WTC11 (cell line): ENCODE measurements at regions not wholly inside any gene's neighbourhood (a gene's known extent, or its start where the extent isn't known, plus 50 kb on each side); places are given as distances from the start of the nearest gene placed in this dataset.

Experiments
- ATAC-seq: fragments of 200-7000 bp; cut with Tn5 transposase; 2 replicates; pipeline ENCODE4 v1.10.0; 2021; ENCODE audit warnings: mild to moderate bottlenecking, moderate library complexity
- CTCF ChIA-PET: fragments of 300-600 bp; sonication (Branson Sonifier 250); formaldehyde crosslinking; loops from one replicate; lab custom pipeline; 2021; ENCODE audit warnings: antibody characterized with exemption; lab: Charles Lee
- POLR2A ChIA-PET: fragments of 350-600 bp; sonication (Branson Sonifier 250); formaldehyde crosslinking; loops from one replicate; lab custom pipeline; 2021; ENCODE audit warnings: antibody characterized with exemption; lab: Charles Lee
- DNase-seq: peaks from one replicate; pipeline ENCODE4 v3.0.0; 2021; ENCODE audit warnings: low spot score
- H3K27ac Mint-ChIP-seq: 2 replicates; pipeline ENCODE4 v1.8.0; 2021; ENCODE audit warnings: mixed read lengths
- H3K27me3 Mint-ChIP-seq: 2 replicates; pipeline ENCODE4 v1.8.0; 2021; ENCODE audit warnings: low read depth, mild to moderate bottlenecking, moderate library complexity, mixed read lengths
- H3K36me3 Mint-ChIP-seq: 2 replicates; pipeline ENCODE4 v1.8.0; 2021; ENCODE audit warnings: mixed read lengths
- H3K4me1 Mint-ChIP-seq: 2 replicates; pipeline ENCODE4 v1.8.0; 2022; ENCODE audit warnings: mixed read lengths
- H3K4me3 Mint-ChIP-seq: 2 replicates; pipeline ENCODE4 v1.8.0; 2021; ENCODE audit warnings: mild to moderate bottlenecking, moderate library complexity, mixed read lengths
- H3K9me3 Mint-ChIP-seq: 2 replicates; pipeline ENCODE4 v1.8.0; 2021; ENCODE audit warnings: mixed read lengths
- CREB1 ChIP-seq: sonication (generic); formaldehyde crosslinking; IDR thresholded peaks from 2 replicates; pipeline ENCODE4 v1.8.0; 2023; ENCODE audit warnings: mild to moderate bottlenecking, missing genetic modification reagents
- FOXK1 ChIP-seq: sonication (generic); formaldehyde crosslinking; IDR thresholded peaks from 2 replicates; pipeline ENCODE4 v1.8.0; 2022; ENCODE audit warnings: mild to moderate bottlenecking, moderate library complexity, missing genetic modification reagents
- GTF2I ChIP-seq: fragments of 250-450 bp; sonication (Bioruptor Pico); conservative IDR thresholded peaks from 2 replicates; pipeline ENCODE4 v1.4.0; 2021; ENCODE audit warnings: mild to moderate bottlenecking
- HMGA2 ChIP-seq: fragments of 250-450 bp; sonication (Bioruptor Pico); IDR thresholded peaks from 2 replicates; pipeline ENCODE4 v1.4.0; 2021; ENCODE audit warnings: mild to moderate bottlenecking, moderate library complexity
- JAZF1 ChIP-seq: fragments of 250-450 bp; sonication (Bioruptor Pico); IDR thresholded peaks from 2 replicates; pipeline ENCODE4 v1.9.0; 2021; ENCODE audit warnings: moderate library complexity, mild to moderate bottlenecking, inconsistent platforms
- TEAD4 ChIP-seq: sonication (generic); formaldehyde crosslinking; IDR thresholded peaks from 2 replicates; pipeline ENCODE4 v1.8.0; 2022; ENCODE audit warnings: mild to moderate bottlenecking, missing genetic modification reagents
- ZBTB21 ChIP-seq: sonication (generic); formaldehyde crosslinking; IDR thresholded peaks from 2 replicates; pipeline ENCODE4 v1.8.1; 2023; ENCODE audit warnings: mild to moderate bottlenecking, missing genetic modification reagents, borderline replicate concordance
- ZNF121 ChIP-seq: sonication (generic); formaldehyde crosslinking; IDR thresholded peaks from 2 replicates; pipeline ENCODE4 v1.8.0; 2023; ENCODE audit warnings: missing genetic modification reagents
- ZNF219 ChIP-seq: sonication (generic); formaldehyde crosslinking; IDR thresholded peaks from 2 replicates; pipeline ENCODE4 v1.8.0; 2023; ENCODE audit warnings: missing genetic modification reagents, mild to moderate bottlenecking, borderline replicate concordance
- ZNF263 ChIP-seq: sonication (generic); formaldehyde crosslinking; IDR thresholded peaks from 2 replicates; pipeline ENCODE4 v1.8.1; 2022; ENCODE audit warnings: low read depth, mild to moderate bottlenecking, moderate library complexity, missing genetic modification reagents
- ZNF396 ChIP-seq: fragments of 250-450 bp; sonication (Bioruptor Pico); IDR thresholded peaks from 2 replicates; pipeline ENCODE4 v1.8.0; 2021; ENCODE audit warnings: mild to moderate bottlenecking, moderate library complexity, borderline replicate concordance
- TF ChIP-seq, protein P1 (sequence below): sonication (generic); formaldehyde crosslinking; IDR thresholded peaks from 2 replicates; pipeline ENCODE4 v1.8.0; 2023; ENCODE audit warnings: missing genetic modification reagents, mild to moderate bottlenecking, borderline replicate concordance
- TF ChIP-seq, protein P2 (sequence below): fragments of 250-450 bp; sonication (Bioruptor Pico); IDR thresholded peaks from 2 replicates; pipeline ENCODE4 v1.9.0; 2021; ENCODE audit warnings: mild to moderate bottlenecking, borderline replicate concordance
- TF ChIP-seq, protein P3 (sequence below): sonication (generic); formaldehyde crosslinking; IDR thresholded peaks from 2 replicates; pipeline ENCODE4 v1.8.1; 2023; ENCODE audit warnings: mild to moderate bottlenecking, moderate library complexity, missing genetic modification reagents
- TF ChIP-seq, protein P4 (sequence below): sonication (generic); formaldehyde crosslinking; IDR thresholded peaks from 2 replicates; pipeline ENCODE4 v1.8.1; 2023; ENCODE audit warnings: mild to moderate bottlenecking, missing genetic modification reagents
- TF ChIP-seq, protein P5 (sequence below): fragments of 250-450 bp; sonication (Bioruptor Pico); IDR thresholded peaks from 2 replicates; pipeline ENCODE4 v1.9.0; 2021; ENCODE audit warnings: mild to moderate bottlenecking
- TF ChIP-seq, protein P6 (sequence below): fragments of 200-600 bp; IDR thresholded peaks from 2 replicates; pipeline ENCODE4 v1.8.0; 2022; ENCODE audit warnings: antibody characterized with exemption

DNA sequence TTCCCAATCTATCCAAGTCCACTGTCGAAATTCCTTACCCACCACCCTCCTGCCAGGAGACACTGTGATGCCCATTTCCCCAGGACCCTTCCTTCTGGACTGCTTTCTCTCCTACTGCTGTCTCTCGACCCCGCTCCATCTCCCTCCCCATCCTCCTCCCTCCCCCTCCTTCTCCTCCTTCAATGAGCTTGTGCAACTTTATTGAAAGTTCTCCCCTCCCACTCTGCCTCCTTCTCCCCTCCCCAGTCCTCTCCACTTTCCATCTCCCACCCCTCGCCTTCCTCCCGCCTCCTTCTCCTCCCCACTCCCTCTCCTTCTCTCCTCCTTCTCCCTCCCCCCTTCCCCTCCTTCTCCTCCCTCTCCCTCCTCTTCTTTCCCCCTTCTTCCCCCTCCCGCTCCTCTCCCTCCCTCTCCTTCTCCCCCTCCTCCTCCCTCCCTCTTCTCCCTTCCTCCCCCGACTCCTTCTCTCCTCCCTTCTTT is 116.6 kb upstream of the FAT1 start:
- H3K27ac Mint-ChIP-seq = no peak overlapping the region
- TF ChIP-seq, protein P1, sequence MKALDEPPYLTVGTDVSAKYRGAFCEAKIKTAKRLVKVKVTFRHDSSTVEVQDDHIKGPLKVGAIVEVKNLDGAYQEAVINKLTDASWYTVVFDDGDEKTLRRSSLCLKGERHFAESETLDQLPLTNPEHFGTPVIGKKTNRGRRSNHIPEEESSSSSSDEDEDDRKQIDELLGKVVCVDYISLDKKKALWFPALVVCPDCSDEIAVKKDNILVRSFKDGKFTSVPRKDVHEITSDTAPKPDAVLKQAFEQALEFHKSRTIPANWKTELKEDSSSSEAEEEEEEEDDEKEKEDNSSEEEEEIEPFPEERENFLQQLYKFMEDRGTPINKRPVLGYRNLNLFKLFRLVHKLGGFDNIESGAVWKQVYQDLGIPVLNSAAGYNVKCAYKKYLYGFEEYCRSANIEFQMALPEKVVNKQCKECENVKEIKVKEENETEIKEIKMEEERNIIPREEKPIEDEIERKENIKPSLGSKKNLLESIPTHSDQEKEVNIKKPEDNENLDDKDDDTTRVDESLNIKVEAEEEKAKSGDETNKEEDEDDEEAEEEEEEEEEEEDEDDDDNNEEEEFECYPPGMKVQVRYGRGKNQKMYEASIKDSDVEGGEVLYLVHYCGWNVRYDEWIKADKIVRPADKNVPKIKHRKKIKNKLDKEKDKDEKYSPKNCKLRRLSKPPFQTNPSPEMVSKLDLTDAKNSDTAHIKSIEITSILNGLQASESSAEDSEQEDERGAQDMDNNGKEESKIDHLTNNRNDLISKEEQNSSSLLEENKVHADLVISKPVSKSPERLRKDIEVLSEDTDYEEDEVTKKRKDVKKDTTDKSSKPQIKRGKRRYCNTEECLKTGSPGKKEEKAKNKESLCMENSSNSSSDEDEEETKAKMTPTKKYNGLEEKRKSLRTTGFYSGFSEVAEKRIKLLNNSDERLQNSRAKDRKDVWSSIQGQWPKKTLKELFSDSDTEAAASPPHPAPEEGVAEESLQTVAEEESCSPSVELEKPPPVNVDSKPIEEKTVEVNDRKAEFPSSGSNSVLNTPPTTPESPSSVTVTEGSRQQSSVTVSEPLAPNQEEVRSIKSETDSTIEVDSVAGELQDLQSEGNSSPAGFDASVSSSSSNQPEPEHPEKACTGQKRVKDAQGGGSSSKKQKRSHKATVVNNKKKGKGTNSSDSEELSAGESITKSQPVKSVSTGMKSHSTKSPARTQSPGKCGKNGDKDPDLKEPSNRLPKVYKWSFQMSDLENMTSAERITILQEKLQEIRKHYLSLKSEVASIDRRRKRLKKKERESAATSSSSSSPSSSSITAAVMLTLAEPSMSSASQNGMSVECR (CRISPR knock-in tag) = no peak
- TF ChIP-seq ZBTB21 (CRISPR knock-in tag) (no peak), JAZF1 (CRISPR knock-in tag) (no peak), ZNF396 (no peak), ZNF263 (no peak), FOXK1 (CRISPR knock-in tag) (no peak), TEAD4 (CRISPR knock-in tag) (no peak), GTF2I (CRISPR knock-in tag) (no peak), CREB1 (CRISPR knock-in tag) (no peak)
- TF ChIP-seq, protein P2, sequence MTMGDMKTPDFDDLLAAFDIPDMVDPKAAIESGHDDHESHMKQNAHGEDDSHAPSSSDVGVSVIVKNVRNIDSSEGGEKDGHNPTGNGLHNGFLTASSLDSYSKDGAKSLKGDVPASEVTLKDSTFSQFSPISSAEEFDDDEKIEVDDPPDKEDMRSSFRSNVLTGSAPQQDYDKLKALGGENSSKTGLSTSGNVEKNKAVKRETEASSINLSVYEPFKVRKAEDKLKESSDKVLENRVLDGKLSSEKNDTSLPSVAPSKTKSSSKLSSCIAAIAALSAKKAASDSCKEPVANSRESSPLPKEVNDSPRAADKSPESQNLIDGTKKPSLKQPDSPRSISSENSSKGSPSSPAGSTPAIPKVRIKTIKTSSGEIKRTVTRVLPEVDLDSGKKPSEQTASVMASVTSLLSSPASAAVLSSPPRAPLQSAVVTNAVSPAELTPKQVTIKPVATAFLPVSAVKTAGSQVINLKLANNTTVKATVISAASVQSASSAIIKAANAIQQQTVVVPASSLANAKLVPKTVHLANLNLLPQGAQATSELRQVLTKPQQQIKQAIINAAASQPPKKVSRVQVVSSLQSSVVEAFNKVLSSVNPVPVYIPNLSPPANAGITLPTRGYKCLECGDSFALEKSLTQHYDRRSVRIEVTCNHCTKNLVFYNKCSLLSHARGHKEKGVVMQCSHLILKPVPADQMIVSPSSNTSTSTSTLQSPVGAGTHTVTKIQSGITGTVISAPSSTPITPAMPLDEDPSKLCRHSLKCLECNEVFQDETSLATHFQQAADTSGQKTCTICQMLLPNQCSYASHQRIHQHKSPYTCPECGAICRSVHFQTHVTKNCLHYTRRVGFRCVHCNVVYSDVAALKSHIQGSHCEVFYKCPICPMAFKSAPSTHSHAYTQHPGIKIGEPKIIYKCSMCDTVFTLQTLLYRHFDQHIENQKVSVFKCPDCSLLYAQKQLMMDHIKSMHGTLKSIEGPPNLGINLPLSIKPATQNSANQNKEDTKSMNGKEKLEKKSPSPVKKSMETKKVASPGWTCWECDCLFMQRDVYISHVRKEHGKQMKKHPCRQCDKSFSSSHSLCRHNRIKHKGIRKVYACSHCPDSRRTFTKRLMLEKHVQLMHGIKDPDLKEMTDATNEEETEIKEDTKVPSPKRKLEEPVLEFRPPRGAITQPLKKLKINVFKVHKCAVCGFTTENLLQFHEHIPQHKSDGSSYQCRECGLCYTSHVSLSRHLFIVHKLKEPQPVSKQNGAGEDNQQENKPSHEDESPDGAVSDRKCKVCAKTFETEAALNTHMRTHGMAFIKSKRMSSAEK (CRISPR knock-in tag) = no peak
- TF ChIP-seq, protein P3, sequence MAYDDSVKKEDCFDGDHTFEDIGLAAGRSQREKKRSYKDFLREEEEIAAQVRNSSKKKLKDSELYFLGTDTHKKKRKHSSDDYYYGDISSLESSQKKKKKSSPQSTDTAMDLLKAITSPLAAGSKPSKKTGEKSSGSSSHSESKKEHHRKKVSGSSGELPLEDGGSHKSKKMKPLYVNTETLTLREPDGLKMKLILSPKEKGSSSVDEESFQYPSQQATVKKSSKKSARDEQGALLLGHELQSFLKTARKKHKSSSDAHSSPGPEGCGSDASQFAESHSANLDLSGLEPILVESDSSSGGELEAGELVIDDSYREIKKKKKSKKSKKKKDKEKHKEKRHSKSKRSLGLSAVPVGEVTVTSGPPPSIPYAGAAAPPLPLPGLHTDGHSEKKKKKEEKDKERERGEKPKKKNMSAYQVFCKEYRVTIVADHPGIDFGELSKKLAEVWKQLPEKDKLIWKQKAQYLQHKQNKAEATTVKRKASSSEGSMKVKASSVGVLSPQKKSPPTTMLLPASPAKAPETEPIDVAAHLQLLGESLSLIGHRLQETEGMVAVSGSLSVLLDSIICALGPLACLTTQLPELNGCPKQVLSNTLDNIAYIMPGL (CRISPR knock-in tag) = no peak
- TF ChIP-seq, protein P4, sequence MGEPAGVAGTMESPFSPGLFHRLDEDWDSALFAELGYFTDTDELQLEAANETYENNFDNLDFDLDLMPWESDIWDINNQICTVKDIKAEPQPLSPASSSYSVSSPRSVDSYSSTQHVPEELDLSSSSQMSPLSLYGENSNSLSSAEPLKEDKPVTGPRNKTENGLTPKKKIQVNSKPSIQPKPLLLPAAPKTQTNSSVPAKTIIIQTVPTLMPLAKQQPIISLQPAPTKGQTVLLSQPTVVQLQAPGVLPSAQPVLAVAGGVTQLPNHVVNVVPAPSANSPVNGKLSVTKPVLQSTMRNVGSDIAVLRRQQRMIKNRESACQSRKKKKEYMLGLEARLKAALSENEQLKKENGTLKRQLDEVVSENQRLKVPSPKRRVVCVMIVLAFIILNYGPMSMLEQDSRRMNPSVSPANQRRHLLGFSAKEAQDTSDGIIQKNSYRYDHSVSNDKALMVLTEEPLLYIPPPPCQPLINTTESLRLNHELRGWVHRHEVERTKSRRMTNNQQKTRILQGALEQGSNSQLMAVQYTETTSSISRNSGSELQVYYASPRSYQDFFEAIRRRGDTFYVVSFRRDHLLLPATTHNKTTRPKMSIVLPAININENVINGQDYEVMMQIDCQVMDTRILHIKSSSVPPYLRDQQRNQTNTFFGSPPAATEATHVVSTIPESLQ (CRISPR knock-in tag) = no peak
- H3K4me3 Mint-ChIP-seq = no peak overlapping the region
- peaks cover 4% of the 10 kb centered on the region; the same call in 1 of the 2 replicates for H3K4me1 Mint-ChIP-seq
- peaks cover 3% of the 10 kb centered on the region; the same call in 1 of the 2 replicates for H3K36me3 Mint-ChIP-seq
- ChIA-PET CTCF (no interaction called here), POLR2A (no interaction called here)
- H3K9me3 Mint-ChIP-seq = peaks cover 4% of the 10 kb centered on the region
- DNase-seq = no peak
- ATAC-seq = no peak
- no peaks in the 10 kb centered on the region; the same call in 1 of the 2 replicates for H3K27me3 Mint-ChIP-seq

DNA sequence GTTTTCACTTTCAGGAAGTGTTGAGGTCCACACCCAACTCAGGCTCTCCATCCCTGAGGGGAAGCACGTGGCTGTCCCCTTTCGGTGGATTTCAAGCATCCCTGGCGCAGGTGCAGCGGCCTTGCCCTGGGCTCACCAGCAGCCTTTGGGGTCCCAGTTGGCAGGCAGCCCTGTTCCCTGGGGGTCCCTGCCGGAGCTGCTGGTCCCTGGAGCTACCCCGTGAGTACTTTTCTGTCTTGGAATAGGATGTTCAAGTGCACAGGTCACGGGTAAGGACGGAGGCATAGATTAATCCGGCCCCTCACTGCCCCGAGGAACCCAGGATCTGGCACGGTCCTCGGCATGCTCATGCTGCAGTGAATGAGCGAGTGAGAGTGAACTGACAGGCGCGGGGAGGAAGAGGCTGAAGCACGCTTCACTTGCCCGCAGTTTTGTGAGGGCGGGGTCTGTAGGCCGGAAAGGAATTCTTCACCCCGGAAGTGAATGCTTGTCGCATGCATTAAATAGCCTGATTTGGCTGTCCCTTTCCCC is 117.2 kb upstream of the FAT1 start:
- peaks cover 4% of the 10 kb centered on the region for H3K9me3 Mint-ChIP-seq
- ATAC-seq (no peak), DNase-seq (no peak)
- peaks cover 4% of the 10 kb centered on the region; the same call in 1 of the 2 replicates for H3K4me1 Mint-ChIP-seq
- H3K27me3 Mint-ChIP-seq = no peaks in the 10 kb centered on the region; the same call in 1 of the 2 replicates
- ChIA-PET POLR2A (no interaction called here), CTCF (no interaction called here)
- H3K27ac Mint-ChIP-seq = no peak overlapping the region
- H3K4me3 Mint-ChIP-seq = no peak overlapping the region
- H3K36me3 Mint-ChIP-seq = peaks cover 3% of the 10 kb centered on the region; the same call in 1 of the 2 replicates
- TF ChIP-seq ZNF219 (no peak), ZNF121 (CRISPR knock-in tag) (no peak), HMGA2 (CRISPR knock-in tag) (no peak), JAZF1 (CRISPR knock-in tag) (no peak)
- TF ChIP-seq, protein P5, sequence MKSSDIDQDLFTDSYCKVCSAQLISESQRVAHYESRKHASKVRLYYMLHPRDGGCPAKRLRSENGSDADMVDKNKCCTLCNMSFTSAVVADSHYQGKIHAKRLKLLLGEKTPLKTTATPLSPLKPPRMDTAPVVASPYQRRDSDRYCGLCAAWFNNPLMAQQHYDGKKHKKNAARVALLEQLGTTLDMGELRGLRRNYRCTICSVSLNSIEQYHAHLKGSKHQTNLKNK (CRISPR knock-in tag) = no peak
- TF ChIP-seq, protein P6, sequence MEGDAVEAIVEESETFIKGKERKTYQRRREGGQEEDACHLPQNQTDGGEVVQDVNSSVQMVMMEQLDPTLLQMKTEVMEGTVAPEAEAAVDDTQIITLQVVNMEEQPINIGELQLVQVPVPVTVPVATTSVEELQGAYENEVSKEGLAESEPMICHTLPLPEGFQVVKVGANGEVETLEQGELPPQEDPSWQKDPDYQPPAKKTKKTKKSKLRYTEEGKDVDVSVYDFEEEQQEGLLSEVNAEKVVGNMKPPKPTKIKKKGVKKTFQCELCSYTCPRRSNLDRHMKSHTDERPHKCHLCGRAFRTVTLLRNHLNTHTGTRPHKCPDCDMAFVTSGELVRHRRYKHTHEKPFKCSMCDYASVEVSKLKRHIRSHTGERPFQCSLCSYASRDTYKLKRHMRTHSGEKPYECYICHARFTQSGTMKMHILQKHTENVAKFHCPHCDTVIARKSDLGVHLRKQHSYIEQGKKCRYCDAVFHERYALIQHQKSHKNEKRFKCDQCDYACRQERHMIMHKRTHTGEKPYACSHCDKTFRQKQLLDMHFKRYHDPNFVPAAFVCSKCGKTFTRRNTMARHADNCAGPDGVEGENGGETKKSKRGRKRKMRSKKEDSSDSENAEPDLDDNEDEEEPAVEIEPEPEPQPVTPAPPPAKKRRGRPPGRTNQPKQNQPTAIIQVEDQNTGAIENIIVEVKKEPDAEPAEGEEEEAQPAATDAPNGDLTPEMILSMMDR = no peak
